Kidney epithelial cell (primary cell): ENCODE measurements at regions not wholly inside any gene's neighbourhood (a gene's known extent, or its start where the extent isn't known, plus 50 kb on each side); places are given as distances from the start of the nearest gene placed in this dataset.

Experiments used
- DNase-seq: peaks from one replicate; pipeline ENCODE4 v3.0.0-alpha.2; 2010; ENCODE audit warnings: low read depth
- H3K27me3 ChIP-seq: 2 replicates; pipeline ENCODE4 v1.6.0; 2011; ENCODE audit warnings: low read length; ENCODE audit not compliant: control insufficient read depth, insufficient read depth
- H3K36me3 ChIP-seq: 2 replicates; pipeline ENCODE4 v1.5.1; 2011; ENCODE audit warnings: low read length; ENCODE audit not compliant: control insufficient read depth, insufficient read depth
- H3K4me3 ChIP-seq: 2 replicates; pipeline ENCODE4 v1.5.1; 2011; ENCODE audit warnings: low read depth, mild to moderate bottlenecking, control low read depth, low read length
- TF ChIP-seq, protein P1 (sequence below): IDR thresholded peaks from 2 replicates; pipeline ENCODE4 v1.5.1; 2011; ENCODE audit warnings: mild to moderate bottlenecking, moderate library complexity, low read length, control low read depth, inconsistent platforms; ENCODE audit not compliant: insufficient read depth, poor library complexity, severe bottlenecking

DNA sequence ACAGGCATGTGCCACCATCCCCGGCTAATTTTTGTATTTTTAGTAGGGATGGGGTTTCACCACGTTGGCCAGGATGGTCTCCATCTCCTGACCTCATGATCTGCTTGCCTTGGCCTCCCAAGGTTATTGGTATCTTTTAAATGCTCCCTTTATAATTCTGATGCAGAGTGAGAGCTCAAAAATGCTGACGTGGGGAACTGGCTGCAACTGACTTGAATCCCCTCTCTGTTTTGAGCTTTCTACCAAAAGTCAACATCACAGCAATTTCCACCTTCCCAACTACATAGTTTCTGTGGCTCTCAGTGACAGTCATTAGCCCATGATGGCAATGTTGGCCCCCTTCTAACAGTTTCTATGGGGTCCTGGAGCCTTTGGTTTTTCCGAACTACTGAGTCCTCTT lies 268.2 kb upstream of the FOXD3 start:
- no peak for DNase-seq
- H3K36me3 ChIP-seq = no peaks in the 10 kb centered on the region
- H3K4me3 ChIP-seq = no peak overlapping the region
- TF ChIP-seq, protein P1, sequence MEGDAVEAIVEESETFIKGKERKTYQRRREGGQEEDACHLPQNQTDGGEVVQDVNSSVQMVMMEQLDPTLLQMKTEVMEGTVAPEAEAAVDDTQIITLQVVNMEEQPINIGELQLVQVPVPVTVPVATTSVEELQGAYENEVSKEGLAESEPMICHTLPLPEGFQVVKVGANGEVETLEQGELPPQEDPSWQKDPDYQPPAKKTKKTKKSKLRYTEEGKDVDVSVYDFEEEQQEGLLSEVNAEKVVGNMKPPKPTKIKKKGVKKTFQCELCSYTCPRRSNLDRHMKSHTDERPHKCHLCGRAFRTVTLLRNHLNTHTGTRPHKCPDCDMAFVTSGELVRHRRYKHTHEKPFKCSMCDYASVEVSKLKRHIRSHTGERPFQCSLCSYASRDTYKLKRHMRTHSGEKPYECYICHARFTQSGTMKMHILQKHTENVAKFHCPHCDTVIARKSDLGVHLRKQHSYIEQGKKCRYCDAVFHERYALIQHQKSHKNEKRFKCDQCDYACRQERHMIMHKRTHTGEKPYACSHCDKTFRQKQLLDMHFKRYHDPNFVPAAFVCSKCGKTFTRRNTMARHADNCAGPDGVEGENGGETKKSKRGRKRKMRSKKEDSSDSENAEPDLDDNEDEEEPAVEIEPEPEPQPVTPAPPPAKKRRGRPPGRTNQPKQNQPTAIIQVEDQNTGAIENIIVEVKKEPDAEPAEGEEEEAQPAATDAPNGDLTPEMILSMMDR = no peak
- no peaks in the 10 kb centered on the region for H3K27me3 ChIP-seq

DNA sequence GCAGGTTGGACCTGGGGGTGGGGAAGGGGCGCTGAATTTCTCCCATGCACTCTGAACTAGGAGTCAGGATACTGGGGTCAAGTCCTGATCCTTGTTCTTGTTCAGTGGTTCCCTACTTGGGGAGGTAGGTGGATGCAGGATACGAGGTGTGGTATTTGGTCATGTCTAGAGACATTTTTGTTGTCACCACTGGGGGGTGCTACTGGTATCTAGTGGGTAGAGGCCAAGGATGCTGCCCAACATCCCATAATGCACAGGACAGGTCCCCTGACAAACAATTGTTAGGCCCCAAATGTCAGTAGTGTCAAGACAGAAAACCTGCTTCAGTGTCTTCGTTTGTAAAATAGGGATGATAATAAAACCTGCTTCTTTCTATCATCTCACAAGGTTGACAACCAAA lies 259.0 kb upstream of the FOXD3 start:
- Histone ChIP-seq H3K27me3 (no peaks in the 10 kb centered on the region), H3K36me3 (no peaks in the 10 kb centered on the region), H3K4me3 (no peak overlapping the region)
- TF ChIP-seq, protein P1 = no peak
- no peak for DNase-seq

DNA sequence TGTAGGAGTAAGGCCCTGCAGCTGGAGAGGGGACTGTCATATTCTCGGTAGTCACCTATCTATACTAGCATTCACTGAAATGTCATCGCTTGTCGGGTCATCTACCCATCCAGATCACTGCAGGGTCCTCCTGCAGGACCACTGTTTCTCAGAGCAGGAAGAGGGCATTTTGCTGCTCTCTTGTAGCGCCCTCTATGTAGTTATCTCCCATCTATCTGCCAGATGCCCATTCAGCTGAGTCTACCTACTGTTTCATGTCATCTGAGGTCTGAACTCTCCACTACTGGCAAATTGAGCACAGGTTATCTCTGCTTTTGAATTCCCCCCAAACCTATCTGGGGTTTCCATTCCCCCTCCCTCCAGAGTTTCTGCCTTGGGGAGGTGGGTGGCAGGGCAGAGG lies 258.2 kb upstream of the FOXD3 start:
- TF ChIP-seq, protein P1 = no peak
- Histone ChIP-seq H3K27me3 (no peaks in the 10 kb centered on the region), H3K4me3 (no peak overlapping the region), H3K36me3 (no peaks in the 10 kb centered on the region)
- no peak for DNase-seq

DNA sequence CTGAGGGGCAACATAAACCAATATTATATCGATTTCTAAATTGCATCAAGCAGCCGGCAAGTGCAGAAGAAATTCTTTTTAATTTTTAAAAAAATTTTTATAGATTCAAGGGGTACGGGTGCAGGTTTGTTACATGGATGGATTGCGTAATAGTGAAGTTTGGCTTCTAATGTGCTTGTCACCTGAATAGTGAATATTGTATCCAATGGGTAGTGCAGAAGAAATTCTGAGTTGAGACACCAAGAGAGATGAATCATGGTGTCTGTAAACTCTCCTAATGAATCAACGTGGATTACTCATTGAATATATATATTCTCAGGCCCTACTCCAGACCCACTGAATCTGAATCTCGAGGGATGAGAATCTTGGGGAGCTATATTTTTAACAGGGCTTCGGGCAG lies 253.7 kb upstream of the FOXD3 start:
- TF ChIP-seq, protein P1 = no peak
- no peak for DNase-seq
- Histone ChIP-seq H3K27me3 (peaks cover 2% of the 10 kb centered on the region), H3K4me3 (no peak overlapping the region), H3K36me3 (no peaks in the 10 kb centered on the region)

DNA sequence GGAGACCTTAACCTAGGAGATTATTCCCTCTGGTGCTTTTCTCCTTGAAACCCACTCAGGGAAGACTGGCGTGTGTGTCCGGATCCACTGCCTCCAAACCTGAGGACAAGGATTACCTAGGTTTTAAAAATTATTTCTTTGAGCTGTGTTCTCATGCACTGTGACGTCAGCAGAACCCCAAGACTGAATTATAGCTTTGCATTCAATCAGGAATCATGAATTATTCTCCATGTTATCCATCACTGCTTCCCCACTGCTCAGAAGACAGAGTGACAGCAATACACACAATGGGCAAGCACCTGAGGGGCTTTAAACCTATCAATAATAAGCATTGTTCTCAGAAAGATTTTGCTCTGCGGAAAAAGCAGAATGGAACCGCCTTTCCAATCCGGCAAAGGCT lies 253.2 kb upstream of the FOXD3 start:
- Histone ChIP-seq H3K4me3 (no peak overlapping the region), H3K27me3 (peaks cover 6% of the 10 kb centered on the region), H3K36me3 (no peaks in the 10 kb centered on the region)
- TF ChIP-seq, protein P1 = no peak
- DNase-seq = no peak
